ENCODE measurements at regions not wholly inside any gene's neighbourhood (a gene's known extent, or its start where the extent isn't known, plus 50 kb on each side); places are given as distances from the start of the nearest gene placed in this dataset.

DNA sequence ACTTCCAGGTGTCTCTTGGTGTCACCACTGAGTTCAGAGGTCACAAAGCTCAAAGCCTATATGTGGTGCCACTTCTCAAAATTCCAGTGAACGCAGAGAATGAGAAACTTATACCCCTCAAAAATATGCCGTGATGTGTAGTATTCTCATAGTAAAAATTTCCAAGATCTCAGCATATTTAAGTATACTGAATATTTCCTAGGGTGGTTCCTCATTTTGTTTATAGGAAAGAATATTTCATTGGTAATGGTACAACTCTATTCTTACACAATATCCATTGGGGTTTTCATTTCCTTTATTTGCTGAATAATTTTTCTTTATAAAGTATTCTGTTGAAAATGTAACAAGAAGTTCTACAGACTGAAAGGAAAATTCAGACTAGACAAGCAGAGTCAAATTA is 58.9 kb upstream of the ADO start:
- ChIA-PET CTCF (no interaction called here), POLR2A (no interaction called here)
- no peak for DNase-seq
- Mint-ChIP-seq H3K36me3 (ENCODE audit: low read depth) (no peaks in the 10 kb centered on the region), H3K9me3 (no peaks in the 10 kb centered on the region), H3K4me1 (peaks cover 16% of the 10 kb centered on the region), H3K4me3 (no peak overlapping the region), H3K27me3 (peaks cover 2% of the 10 kb centered on the region), H3K27ac (no peak overlapping the region)

DNA sequence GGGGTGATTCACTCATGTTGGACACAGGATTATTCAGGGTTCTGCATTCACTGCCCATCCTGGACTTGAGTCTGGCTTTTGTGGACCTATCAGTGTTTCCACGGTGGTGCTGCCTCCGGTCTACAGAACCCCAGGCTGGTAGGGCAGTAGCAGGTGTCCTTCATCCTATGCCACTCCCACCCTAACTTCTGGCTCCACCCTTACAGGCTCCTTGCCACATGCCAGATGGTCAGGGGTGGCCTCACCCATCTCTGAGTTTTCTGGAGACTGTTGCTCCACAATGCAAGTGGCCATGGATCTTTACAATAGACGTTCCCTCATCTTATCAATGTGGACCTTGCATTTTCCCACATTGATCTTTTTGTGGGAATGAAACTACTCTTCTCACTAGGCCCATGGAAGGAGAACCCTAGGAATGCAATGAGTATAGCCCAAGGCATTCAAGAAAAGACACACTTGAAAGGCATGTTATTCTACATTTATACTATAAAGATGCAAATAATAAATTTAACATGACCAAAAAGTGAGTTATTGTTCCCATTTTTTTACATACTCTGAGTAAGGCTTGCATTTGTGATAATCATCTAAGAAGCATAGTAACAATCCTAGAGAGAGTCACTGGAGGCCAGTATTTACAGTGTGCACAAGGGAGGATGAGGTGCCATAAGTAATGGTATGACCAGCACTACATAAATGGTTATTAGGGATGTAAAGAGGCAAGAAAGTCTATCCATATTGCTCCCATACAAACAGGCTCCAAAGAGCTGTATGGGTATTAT is 57.4 kb upstream of the ADO start:
- no peak overlapping the region for H3K27ac Mint-ChIP-seq
- no peaks in the 10 kb centered on the region for H3K36me3 Mint-ChIP-seq (ENCODE audit: low read depth)
- POLR2A ChIA-PET: no interaction called here
- H3K27me3 Mint-ChIP-seq: peaks cover 2% of the 10 kb centered on the region
- H3K9me3 Mint-ChIP-seq: no peaks in the 10 kb centered on the region
- CTCF ChIA-PET: no interaction called here
- no peak overlapping the region for H3K4me3 Mint-ChIP-seq
- no peak for DNase-seq
- H3K4me1 Mint-ChIP-seq: peaks cover 16% of the 10 kb centered on the region

DNA sequence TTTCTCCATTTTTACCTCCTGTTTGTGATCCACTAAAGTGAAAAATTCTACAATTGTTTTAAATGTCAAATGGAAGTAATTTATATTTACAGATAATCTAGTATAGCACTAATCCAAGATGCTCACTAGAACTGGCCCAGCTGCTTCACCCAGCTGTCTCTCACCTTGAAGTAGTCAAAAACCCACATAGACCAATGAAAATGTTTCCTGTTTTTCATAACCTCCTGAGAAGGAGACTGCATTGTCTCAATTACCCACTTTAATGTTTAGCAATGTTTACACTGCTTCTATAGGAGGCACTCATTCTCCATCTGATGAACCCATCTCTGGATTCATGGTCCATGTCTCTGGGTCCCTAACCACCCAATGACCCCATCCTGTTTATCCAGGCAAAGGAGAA is 56.1 kb upstream of the ADO start:
- no peaks in the 10 kb centered on the region for H3K9me3 Mint-ChIP-seq
- no peaks in the 10 kb centered on the region for H3K36me3 Mint-ChIP-seq (ENCODE audit: low read depth)
- no peak for DNase-seq
- peaks cover 2% of the 10 kb centered on the region for H3K27me3 Mint-ChIP-seq
- ChIA-PET POLR2A (interaction anchor here (0.6 to 1.5 kb wide), 3 partner anchors 13 to 266 kb away, joined by 4 to 7 read pairs (median 6); no protein-coding TSS in a partner anchor), CTCF (no interaction called here)
- H3K4me1 Mint-ChIP-seq: peaks cover 16% of the 10 kb centered on the region
- no peak overlapping the region for H3K27ac Mint-ChIP-seq
- H3K4me3 Mint-ChIP-seq: no peak overlapping the region

DNA sequence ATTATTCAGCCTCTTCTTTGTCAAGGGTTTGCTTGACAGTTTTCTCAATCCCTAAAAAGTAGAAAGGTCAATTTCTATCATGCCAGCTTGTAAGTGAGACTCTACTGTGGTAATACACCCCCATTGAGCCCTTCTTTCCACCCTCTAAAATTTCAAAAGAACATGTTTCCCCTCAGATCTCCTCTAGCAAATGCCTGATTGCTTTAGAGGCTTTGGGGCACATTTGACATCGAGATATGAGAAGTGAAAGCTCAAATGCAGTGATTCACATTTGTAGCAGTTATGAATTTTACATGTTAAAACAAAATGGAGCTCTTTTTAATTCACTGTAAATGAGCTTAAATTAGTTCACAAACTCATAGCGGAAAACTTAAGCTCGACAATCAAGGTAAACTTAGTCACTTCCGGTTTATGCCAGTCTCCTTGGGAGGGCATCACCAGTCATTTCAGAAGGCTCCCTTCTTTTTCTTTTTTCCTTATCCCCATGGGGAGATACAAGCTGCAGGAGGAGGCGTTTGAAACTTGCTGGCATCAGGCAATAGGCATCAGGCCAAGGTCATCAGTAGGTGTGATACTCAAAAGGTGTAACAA is 55.3 kb upstream of the ADO start:
- Mint-ChIP-seq H3K4me3 (no peak overlapping the region), H3K27me3 (peaks cover 2% of the 10 kb centered on the region), H3K36me3 (ENCODE audit: low read depth) (no peaks in the 10 kb centered on the region), H3K4me1 (peaks cover 16% of the 10 kb centered on the region), H3K27ac (no peak overlapping the region), H3K9me3 (no peaks in the 10 kb centered on the region)
- ChIA-PET CTCF (interaction anchor here (0.9 kb wide), 1 partner anchor 67 kb away, joined by 3 read pairs; no protein-coding TSS in a partner anchor), POLR2A (interaction anchor here (0.6 to 1.5 kb wide), 3 partner anchors 14 to 266 kb away, joined by 4 to 7 read pairs (median 6); no protein-coding TSS in a partner anchor)
- DNase-seq: no peak

All from activated CD4-positive, alpha-beta memory T cell treated with anti-CD3 and anti-CD28 coated beads, Interleukin-2, amount 10 ng/mL, durations not matched to agents 7 days and 5 days (primary cell).